ENCODE measurements at regions not wholly inside any gene's neighbourhood (a gene's known extent, or its start where the extent isn't known, plus 50 kb on each side); places are given as distances from the start of the nearest gene placed in this dataset.

DNA sequence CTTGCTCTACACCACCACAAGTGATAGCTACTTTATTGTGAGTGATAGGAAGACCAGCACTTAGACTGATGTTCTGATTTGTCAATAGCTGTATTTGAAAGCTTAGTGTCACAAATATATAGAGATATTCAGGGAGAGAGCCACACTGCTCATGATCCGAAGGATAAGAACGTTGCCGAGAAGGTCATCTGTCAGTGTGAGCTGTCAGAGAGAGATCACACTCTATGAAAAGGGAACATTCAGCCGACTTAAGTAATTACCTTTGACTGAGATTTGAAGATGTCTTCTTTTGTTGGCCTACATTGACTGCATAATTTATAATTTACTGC, 322.6 kb downstream of the TFEC start:
- Histone ChIP-seq H2AFZ (replicated peaks; ENCODE audit: low read length, poor library complexity) (no peak overlapping the region), H4K20me1 (ENCODE audit: insufficient read depth, low read length) (no peaks in the 10 kb centered on the region), H2AK9ac (replicated peaks; ENCODE audit: low read depth, low read length, poor library complexity) (no peak overlapping the region), H3K27ac (ENCODE audit: insufficient read depth, low read length) (no peak overlapping the region), H3K4ac (ENCODE audit: low read depth, low read length) (no peak overlapping the region), H2BK20ac (ENCODE audit: low read depth, low read length) (no peak overlapping the region), H2BK120ac (ENCODE audit: low read depth, low read length) (no peak overlapping the region), H3K27me3 (ENCODE audit: control insufficient read depth, insufficient read depth, low read length) (no peaks in the 10 kb centered on the region), H2AK5ac (ENCODE audit: low read depth, low read length) (no peak overlapping the region), H3K14ac (replicated peaks; ENCODE audit: low read depth, low read length) (no peak overlapping the region), H4K5ac (ENCODE audit: low read depth, low read length) (no peak overlapping the region), H3K36me3 (ENCODE audit: control insufficient read depth, insufficient read depth, low read length) (no peaks in the 10 kb centered on the region), H3K9me1 (ENCODE audit: insufficient read depth, low read length) (no peaks in the 10 kb centered on the region), H3K4me1 (ENCODE audit: control insufficient read depth, insufficient read depth, low read length) (no peaks in the 10 kb centered on the region), H4K91ac (ENCODE audit: insufficient read depth, low read depth, low read length) (no peak overlapping the region), H3K18ac (ENCODE audit: low read depth, low read length) (no peak overlapping the region), H3K23ac (ENCODE audit: low read depth, low read length) (no peak overlapping the region), H2BK15ac (ENCODE audit: low read depth, low read length) (no peak overlapping the region), H2BK5ac (ENCODE audit: low read depth, low read length, poor library complexity, severe bottlenecking) (no peak overlapping the region), H3K9ac (ENCODE audit: low read depth, low read length) (no peak overlapping the region), H3K4me3 (ENCODE audit: insufficient read depth, low read depth, low read length) (no peak overlapping the region), H4K8ac (ENCODE audit: low read depth in 2 of 2, low read length in 2 of 2) (no peak overlapping the region), H3K79me1 (ENCODE audit: low read depth in 1 of 2, low read length in 2 of 2) (no peaks in the 10 kb centered on the region), H3K56ac (ENCODE audit: extremely low read depth, insufficient read depth, low read length) (no peak overlapping the region), H3K9me3 (ENCODE audit: control insufficient read depth, insufficient read depth, low read length) (no peaks in the 10 kb centered on the region), H3K4me2 (ENCODE audit: low read depth, low read length) (no peak overlapping the region)
- dilution Hi-C loops (cut with HindIII; ENCODE audit: low sequenced_read_pairs, unreplicated experiment) = no loop called here
- no TSS peak for BruUV-seq (replicated peaks)
- no peak for ATAC-seq (ENCODE audit: low read depth)
- DNase-seq = no peak
- CTCF ChIA-PET = interaction anchor here (0.9 kb wide), 1 partner anchor 14 kb away, joined by 3 read pairs; no protein-coding TSS in a partner anchor
- in situ Hi-C loops (cut with MboI; ENCODE audit: low sequenced_read_pairs) = no loop called here
- POLR2A ChIA-PET (ENCODE audit: unreplicated experiment) = no interaction called here
- TF ChIP-seq, protein P1, sequence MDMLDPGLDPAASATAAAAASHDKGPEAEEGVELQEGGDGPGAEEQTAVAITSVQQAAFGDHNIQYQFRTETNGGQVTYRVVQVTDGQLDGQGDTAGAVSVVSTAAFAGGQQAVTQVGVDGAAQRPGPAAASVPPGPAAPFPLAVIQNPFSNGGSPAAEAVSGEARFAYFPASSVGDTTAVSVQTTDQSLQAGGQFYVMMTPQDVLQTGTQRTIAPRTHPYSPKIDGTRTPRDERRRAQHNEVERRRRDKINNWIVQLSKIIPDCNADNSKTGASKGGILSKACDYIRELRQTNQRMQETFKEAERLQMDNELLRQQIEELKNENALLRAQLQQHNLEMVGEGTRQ (IDR thresholded peaks at IDR 0.05; ENCODE audit: low read depth, low read length) = no peak
- no CpG with 5 or more reads among the region's 4 CpGs for WGBS, 2 experiments (ENCODE audit: extremely low coverage in 2 of 2, insufficient read length in 1 of 2)
- intact Hi-C loops (cut with micrococcal nuclease) = no loop called here
